PC-9 (cell line): ENCODE measurements at regions not wholly inside any gene's neighbourhood (a gene's known extent, or its start where the extent isn't known, plus 50 kb on each side); places are given as distances from the start of the nearest gene placed in this dataset.

Experiments
- BruUV-seq: library from RNA; stranded (reverse); fragments of 400-500 nt; replicated peaks from 2 replicates; lab custom pipeline; 2021; lab: Mats Ljungman, UMichigan
- CTCF ChIA-PET: fragments of 300-600 bp; sonication (Branson Sonifier 250); formaldehyde crosslinking; loops from one replicate; lab custom pipeline; 2022; ENCODE audit warnings: antibody characterized with exemption; lab: Charles Lee
- POLR2A ChIA-PET: fragments of 300-600 bp; sonication (Branson Sonifier 250); formaldehyde crosslinking; loops from one replicate; lab custom pipeline; 2022; ENCODE audit warnings: antibody characterized with exemption; ENCODE audit not compliant: unreplicated experiment; lab: Charles Lee
- DNase-seq, 2 experiments: peaks; one replicate each; pipeline versions ENCODE4 v3.0.0 to v3.0.0-alpha.2; 2015 to 2022; ENCODE audit warnings: mixed read lengths in 1 of 2
- H2AFZ ChIP-seq: fragments of 200-600 bp; sonication (generic); 2 replicates; pipeline ENCODE4 v1.8.1; 2017; ENCODE audit warnings: antibody characterized with exemption
- H3F3A ChIP-seq: fragments of 200-600 bp; sonication (generic); 2 replicates; pipeline ENCODE4 v1.8.1; 2017; ENCODE audit warnings: antibody characterized with exemption, mild to moderate bottlenecking, low read depth; ENCODE audit not compliant: insufficient read depth
- H3K27ac ChIP-seq: fragments of 200-600 bp; sonication (generic); 2 replicates; pipeline ENCODE4 v1.6.1; 2016; ENCODE audit warnings: mixed run types
- H3K27me3 ChIP-seq: fragments of 200-600 bp; sonication (generic); 2 replicates; pipeline ENCODE4 v1.6.1; 2016; ENCODE audit warnings: low read depth, mixed run types; ENCODE audit not compliant: insufficient read depth
- H3K36me3 ChIP-seq: fragments of 200-600 bp; sonication (generic); 2 replicates; pipeline ENCODE4 v1.6.1; 2016; ENCODE audit warnings: low read depth, mixed run types
- H3K4me1 ChIP-seq: fragments of 200-600 bp; sonication (generic); replicated peaks from 2 replicates; pipeline ENCODE4 v1.6.1; 2016; ENCODE audit warnings: mixed run types; ENCODE audit not compliant: insufficient read depth
- H3K4me2 ChIP-seq: fragments of 200-600 bp; sonication (generic); 2 replicates; pipeline ENCODE4 v1.6.1; 2017; ENCODE audit warnings: mixed run types
- H3K4me3 ChIP-seq: fragments of 200-600 bp; sonication (generic); 2 replicates; pipeline ENCODE4 v1.6.1; 2016; ENCODE audit warnings: mixed run types
- H3K79me2 ChIP-seq: fragments of 200-600 bp; sonication (generic); 2 replicates; pipeline ENCODE4 v1.6.1; 2017; ENCODE audit warnings: low read depth, mixed run types
- H3K9me2 ChIP-seq: fragments of 200-600 bp; sonication (generic); 2 replicates; pipeline ENCODE4 v1.8.1; 2017; ENCODE audit warnings: mild to moderate bottlenecking; ENCODE audit not compliant: insufficient read depth
- H3K9me3 ChIP-seq: fragments of 200-600 bp; sonication (generic); 2 replicates; pipeline ENCODE4 v1.8.1; 2016; ENCODE audit warnings: low read depth; ENCODE audit not compliant: insufficient read depth
- H4K20me1 ChIP-seq: fragments of 200-600 bp; sonication (generic); 2 replicates; pipeline ENCODE4 v1.8.1; 2017; ENCODE audit not compliant: insufficient read depth
- CTCF ChIP-seq: fragments of 200-600 bp; sonication (generic); conservative IDR thresholded peaks from 2 replicates; pipeline ENCODE4 v1.6.1; 2017; ENCODE audit warnings: mixed run types, antibody characterized with exemption, mild to moderate bottlenecking, moderate library complexity
- EZH2 ChIP-seq: fragments of 200-600 bp; sonication (generic); IDR thresholded peaks from 2 replicates; pipeline ENCODE4 v1.8.0; 2017; ENCODE audit warnings: antibody characterized with exemption, low read depth
- intact Hi-C: fragments of 100-400 bp; cut with micrococcal nuclease; formaldehyde crosslinking; loops from one replicate; pipeline ENCODE4 v1.10.0; 2022; ENCODE audit not compliant: unreplicated experiment

- H3K9me2 ChIP-seq, result no peaks in the 10 kb centered on the region
- BruUV-seq, result no TSS peak
- CTCF ChIA-PET, result no interaction called here
Measured at GRCh38 chr4:121233982-121234381, 69.9 kb upstream of the TNIP3 start.

GRCh38 chr4:121229993-121230392 lies 65.9 kb upstream of the TNIP3 start:
- BruUV-seq, result no TSS peak
- Histone ChIP-seq H3K27me3 (no peaks in the 10 kb centered on the region), H3K27ac (no peak overlapping the region), H4K20me1 (no peaks in the 10 kb centered on the region), H3F3A (no peaks in the 10 kb centered on the region), H3K9me2 (no peaks in the 10 kb centered on the region), H2AFZ (no peak overlapping the region), H3K79me2 (no peaks in the 10 kb centered on the region), H3K4me3 (no peak overlapping the region), H3K4me2 (no peak overlapping the region), H3K4me1 (no peaks in the 10 kb centered on the region), H3K36me3 (no peaks in the 10 kb centered on the region), H3K9me3 (no peaks in the 10 kb centered on the region)
- intact Hi-C loops, result no loop called here
- TF ChIP-seq CTCF, result no peak
- no peak for TF ChIP-seq EZH2
- DNase-seq, result no peak
- ChIA-PET CTCF (no interaction called here), POLR2A (no interaction called here)

More at GRCh38 chr4:121233982-121234381, 69.9 kb upstream of the TNIP3 start:
- intact Hi-C loops, result no loop called here
- H3K79me2 ChIP-seq, result no peaks in the 10 kb centered on the region
- H3K4me1 ChIP-seq, result no peaks in the 10 kb centered on the region
- no peak overlapping the region for H3K4me2 ChIP-seq
- no peaks in the 10 kb centered on the region for H3F3A ChIP-seq
- DNase-seq, result no peak
- no peaks in the 10 kb centered on the region for H3K9me3 ChIP-seq
- no peak overlapping the region for H3K4me3 ChIP-seq
- H3K36me3 ChIP-seq, result no peaks in the 10 kb centered on the region
- TF ChIP-seq CTCF (no peak), EZH2 (no peak)
- 0 out of 2 replicates have a peak overlapping the region, but pooled peaks have one; percentile 30 for H2AFZ ChIP-seq
- POLR2A ChIA-PET, result no interaction called here
- no peaks in the 10 kb centered on the region for H3K27me3 ChIP-seq
- H3K27ac ChIP-seq, result no peak overlapping the region
- H4K20me1 ChIP-seq, result no peaks in the 10 kb centered on the region

GRCh38 chr4:121228848-121229247 lies 64.7 kb upstream of the TNIP3 start:
- no TSS peak for BruUV-seq
- POLR2A ChIA-PET, result no interaction called here
- H3K9me3 ChIP-seq, result no peaks in the 10 kb centered on the region

More at GRCh38 chr4:121228848-121229247, 64.7 kb upstream of the TNIP3 start:
- H4K20me1 ChIP-seq, result no peaks in the 10 kb centered on the region
- H3K79me2 ChIP-seq, result no peaks in the 10 kb centered on the region
- H3K36me3 ChIP-seq, result no peaks in the 10 kb centered on the region
- no peak overlapping the region for H3K27ac ChIP-seq
- TF ChIP-seq CTCF, result no peak
- TF ChIP-seq EZH2, result no peak
- no peak overlapping the region for H3K4me3 ChIP-seq
- H2AFZ ChIP-seq, result no peak overlapping the region
- H3F3A ChIP-seq, result no peaks in the 10 kb centered on the region
- intact Hi-C loops, result no loop called here
- no peaks in the 10 kb centered on the region for H3K27me3 ChIP-seq
- CTCF ChIA-PET, result no interaction called here
- H3K9me2 ChIP-seq, result no peaks in the 10 kb centered on the region
- DNase-seq, result no peak
- no peak overlapping the region for H3K4me2 ChIP-seq
- H3K4me1 ChIP-seq, result no peaks in the 10 kb centered on the region
